Muscle layer of colon (tissue), 2 donors: ENCODE measurements at regions not wholly inside any gene's neighbourhood (a gene's known extent, or its start where the extent isn't known, plus 50 kb on each side); places are given as distances from the start of the nearest gene placed in this dataset.

Experiments
- H3K27ac ChIP-seq: one replicate; pipeline ENCODE4 v1.7.0; 2013; ENCODE audit warnings: low read depth, mild to moderate bottlenecking, low read length, moderate library complexity
- H3K27me3 ChIP-seq, 2 donors: one replicate each; pipeline ENCODE4 v1.7.0; 2013; ENCODE audit warnings: low read length in 2 of 2, mild to moderate bottlenecking in 2 of 2; ENCODE audit not compliant: insufficient read depth in 2 of 2, control insufficient read depth in 1 of 2
- H3K36me3 ChIP-seq: one replicate; pipeline ENCODE4 v1.7.0; 2013; ENCODE audit warnings: mild to moderate bottlenecking, low read length; ENCODE audit not compliant: insufficient read depth
- H3K4me1 ChIP-seq: one replicate; pipeline ENCODE4 v1.7.0; 2013; ENCODE audit warnings: mild to moderate bottlenecking, low read length; ENCODE audit not compliant: insufficient read depth
- H3K4me3 ChIP-seq, 2 donors: one replicate each; pipeline ENCODE4 v1.7.0; 2013; ENCODE audit warnings: low read length in 2 of 2, low read depth in 1 of 2, mild to moderate bottlenecking in 1 of 2, moderate library complexity in 1 of 2
- H3K9ac ChIP-seq: one replicate; pipeline ENCODE4 v1.7.0; 2013; ENCODE audit warnings: low read length
- H3K9me3 ChIP-seq: one replicate; pipeline ENCODE4 v1.7.0; 2013; ENCODE audit warnings: mild to moderate bottlenecking, low read length
- donor health status: abdominal sarcoma.
- donor health status: Adenocarcinoma of cecum.

GRCh38 chr3:166303681-166304080 lies 466.5 kb upstream of the BCHE start:
- H3K4me3 ChIP-seq, result no peak overlapping the region
- H3K9me3 ChIP-seq, result no peaks in the 10 kb centered on the region
- H3K4me1 ChIP-seq, result peaks cover 9% of the 10 kb centered on the region
- H3K36me3 ChIP-seq, result no peaks in the 10 kb centered on the region
- H3K27ac ChIP-seq, result no peak overlapping the region
- no peaks in the 10 kb centered on the region for H3K27me3 ChIP-seq
- H3K9ac ChIP-seq, result no peak overlapping the region

DNA sequence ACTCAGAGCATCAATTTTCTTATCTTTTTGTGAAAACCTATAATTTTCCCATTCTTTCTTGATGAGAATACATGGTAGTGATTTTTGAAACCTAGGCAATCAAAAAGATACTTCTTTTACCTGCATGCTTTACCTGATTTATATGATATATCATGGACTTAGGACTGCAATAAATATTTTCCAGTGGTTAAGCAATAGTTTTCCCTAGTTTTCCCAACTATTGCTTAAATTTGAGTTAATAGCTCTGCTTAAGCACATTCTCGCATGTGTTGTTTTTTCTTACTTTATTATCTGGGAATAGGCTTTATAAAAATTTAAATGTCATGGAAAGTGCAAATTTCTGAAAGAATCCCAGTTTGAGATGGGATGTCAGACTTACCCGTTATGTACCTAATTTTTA lies 465.1 kb upstream of the BCHE start:
- H3K27me3 ChIP-seq, result no peaks in the 10 kb centered on the region
- H3K4me1 ChIP-seq, result no peaks in the 10 kb centered on the region
- H3K4me3 ChIP-seq, result no peak overlapping the region
- H3K9me3 ChIP-seq, result no peaks in the 10 kb centered on the region
- no peaks in the 10 kb centered on the region for H3K36me3 ChIP-seq
- H3K27ac ChIP-seq, result no peak overlapping the region
- H3K9ac ChIP-seq, result no peak overlapping the region

DNA sequence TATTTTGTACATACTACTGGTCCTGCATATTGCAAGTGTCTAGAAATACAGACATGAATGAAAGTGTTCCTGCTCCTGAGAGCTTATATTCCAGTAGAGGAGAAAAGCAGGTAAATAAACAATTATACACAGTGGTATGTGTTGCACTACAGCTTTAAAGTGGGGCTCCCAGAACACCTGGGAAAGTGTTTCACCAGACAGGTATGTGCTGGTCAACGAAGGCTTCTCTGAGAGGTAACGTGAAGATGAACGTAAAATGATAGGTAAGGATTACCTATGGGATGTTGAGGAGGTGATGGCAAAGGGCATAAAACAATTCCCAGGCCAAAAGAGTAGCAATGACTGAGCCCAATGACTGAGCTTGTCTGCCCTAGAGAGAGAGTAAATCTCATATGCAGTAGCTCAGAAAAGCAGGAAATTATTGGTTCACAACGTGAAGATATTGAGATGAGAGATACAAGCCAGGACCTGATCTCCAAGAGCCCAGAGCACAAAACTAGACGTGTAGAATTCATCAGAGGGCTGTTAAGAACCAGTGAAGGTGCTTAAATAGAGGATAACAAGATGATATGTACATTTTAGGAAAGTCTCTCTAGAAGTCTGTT lies 459.1 kb upstream of the BCHE start:
- Histone ChIP-seq H3K36me3 (no peaks in the 10 kb centered on the region), H3K4me1 (no peaks in the 10 kb centered on the region), H3K27me3 (no peaks in the 10 kb centered on the region), H3K9me3 (no peaks in the 10 kb centered on the region), H3K4me3 (no peak overlapping the region), H3K27ac (no peak overlapping the region), H3K9ac (no peak overlapping the region)

- H3K4me1 ChIP-seq, result no peaks in the 10 kb centered on the region
- H3K36me3 ChIP-seq, result no peaks in the 10 kb centered on the region
- no peak overlapping the region for H3K27ac ChIP-seq
- H3K9ac ChIP-seq, result no peak overlapping the region
- H3K9me3 ChIP-seq, result no peaks in the 10 kb centered on the region
- no peak overlapping the region for H3K4me3 ChIP-seq
- H3K27me3 ChIP-seq, result no peaks in the 10 kb centered on the region
Measured at GRCh38 chr3:166291186-166291955, 454.1 kb upstream of the BCHE start.

GRCh38 chr3:166285001-166285400 lies 447.8 kb upstream of the BCHE start:
- H3K9ac ChIP-seq, result no peak overlapping the region
- no peaks in the 10 kb centered on the region for H3K36me3 ChIP-seq
- H3K27ac ChIP-seq, result no peak overlapping the region
- H3K27me3 ChIP-seq, result no peaks in the 10 kb centered on the region
- H3K9me3 ChIP-seq, result no peaks in the 10 kb centered on the region
- H3K4me1 ChIP-seq, result no peaks in the 10 kb centered on the region
- H3K4me3 ChIP-seq, result no peak overlapping the region

- Histone ChIP-seq H3K4me3 (peak overlapping the region in 1 of 2 donors; percentile 9), H3K9ac (no peak overlapping the region), H3K36me3 (no peaks in the 10 kb centered on the region), H3K4me1 (no peaks in the 10 kb centered on the region), H3K27me3 (no peaks in the 10 kb centered on the region), H3K27ac (no peak overlapping the region), H3K9me3 (no peaks in the 10 kb centered on the region)
Measured at GRCh38 chr3:166283840-166284239, 446.6 kb upstream of the BCHE start.

- Histone ChIP-seq H3K27ac (no peak overlapping the region), H3K9ac (no peak overlapping the region), H3K4me1 (no peaks in the 10 kb centered on the region), H3K36me3 (no peaks in the 10 kb centered on the region), H3K9me3 (no peaks in the 10 kb centered on the region), H3K27me3 (no peaks in the 10 kb centered on the region), H3K4me3 (no peak overlapping the region)
Measured at GRCh38 chr3:166282931-166283330, 445.7 kb upstream of the BCHE start.

DNA sequence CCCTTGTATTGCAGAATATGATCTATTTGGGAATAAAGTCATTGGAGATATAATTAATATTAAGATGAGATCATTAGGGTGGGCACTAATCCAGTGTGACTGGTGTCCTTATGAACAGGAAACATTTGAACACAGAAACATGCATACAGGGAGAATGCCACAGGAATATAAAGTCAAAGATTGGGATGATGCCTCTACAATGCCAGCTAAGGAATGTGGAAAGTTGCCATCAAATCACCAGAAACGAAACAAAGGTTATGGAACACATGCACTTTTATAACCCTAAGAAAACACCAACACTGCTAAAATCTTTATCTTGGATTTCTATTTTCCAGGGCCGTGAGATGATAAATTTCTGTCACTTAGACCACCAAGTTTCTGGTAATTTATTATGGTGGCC lies 442.4 kb upstream of the BCHE start:
- H3K4me3 ChIP-seq, result no peak overlapping the region
- H3K36me3 ChIP-seq, result no peaks in the 10 kb centered on the region
- H3K9me3 ChIP-seq, result no peaks in the 10 kb centered on the region
- no peak overlapping the region for H3K9ac ChIP-seq
- no peak overlapping the region for H3K27ac ChIP-seq
- H3K27me3 ChIP-seq, result no peaks in the 10 kb centered on the region
- H3K4me1 ChIP-seq, result no peaks in the 10 kb centered on the region

DNA sequence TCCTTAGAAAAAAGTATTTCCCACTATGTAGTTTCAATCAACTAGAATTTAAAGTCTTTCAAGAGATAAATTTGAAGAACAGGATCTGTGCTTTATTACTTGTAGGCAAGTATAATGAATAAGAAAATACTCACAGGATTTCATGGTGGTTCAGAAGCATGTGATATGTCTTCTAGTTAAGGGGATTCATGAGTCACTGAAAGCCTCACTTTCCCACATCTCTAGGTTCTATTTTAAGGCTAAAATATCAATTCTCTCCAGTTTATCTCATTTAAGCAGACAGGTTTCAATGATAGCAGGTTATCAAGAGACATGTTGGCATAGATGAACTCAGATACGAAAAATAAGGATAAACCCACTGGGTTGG lies 437.8 kb upstream of the BCHE start:
- no peak overlapping the region for H3K4me3 ChIP-seq
- no peaks in the 10 kb centered on the region for H3K36me3 ChIP-seq
- no peak overlapping the region for H3K9ac ChIP-seq
- no peaks in the 10 kb centered on the region for H3K9me3 ChIP-seq
- H3K27ac ChIP-seq, result no peak overlapping the region
- H3K4me1 ChIP-seq, result no peaks in the 10 kb centered on the region
- H3K27me3 ChIP-seq, result no peaks in the 10 kb centered on the region

- Histone ChIP-seq H3K27ac (no peak overlapping the region), H3K9me3 (no peaks in the 10 kb centered on the region), H3K4me1 (no peaks in the 10 kb centered on the region), H3K36me3 (no peaks in the 10 kb centered on the region), H3K4me3 (no peak overlapping the region), H3K27me3 (no peaks in the 10 kb centered on the region), H3K9ac (no peak overlapping the region)
Measured at GRCh38 chr3:166274351-166275023, 437.3 kb upstream of the BCHE start.

DNA sequence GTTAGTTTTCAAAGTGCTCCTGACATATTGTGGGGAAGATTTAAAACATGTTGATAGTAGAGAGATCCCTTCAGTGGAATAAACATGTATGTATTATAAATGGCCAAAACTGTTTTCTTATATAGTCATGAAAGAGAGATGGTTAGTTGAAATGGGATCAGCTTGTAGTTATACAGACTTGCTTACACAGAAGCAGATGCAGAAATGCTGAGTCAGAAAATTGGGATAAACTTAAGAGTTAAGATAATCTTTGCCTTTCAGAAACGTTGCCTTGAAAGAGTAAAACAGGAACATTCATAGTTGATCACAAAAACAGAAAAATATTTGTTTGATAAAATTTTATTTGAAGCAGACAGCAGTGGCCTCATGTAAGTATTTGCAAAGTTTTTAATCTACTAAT lies 433.2 kb upstream of the BCHE start:
- H3K27me3 ChIP-seq, result no peaks in the 10 kb centered on the region

More for the DNA sequence above, 433.2 kb upstream of the BCHE start:
- no peak overlapping the region for H3K9ac ChIP-seq
- H3K4me1 ChIP-seq, result no peaks in the 10 kb centered on the region
- no peak overlapping the region for H3K27ac ChIP-seq
- H3K9me3 ChIP-seq, result no peaks in the 10 kb centered on the region
- H3K4me3 ChIP-seq, result no peak overlapping the region
- H3K36me3 ChIP-seq, result no peaks in the 10 kb centered on the region
